ENCODE measurements at regions not wholly inside any gene's neighbourhood (a gene's known extent, or its start where the extent isn't known, plus 50 kb on each side); places are given as distances from the start of the nearest gene placed in this dataset.

GRCh38 chr3:194080436-194080835 lies 55.5 kb upstream of the HES1 start:
- Histone ChIP-seq H3K4me3 (ENCODE audit: severe bottlenecking) (no peak overlapping the region), H3K36me3 (ENCODE audit: low read depth) (no peaks in the 10 kb centered on the region), H3K27me3 (ENCODE audit: insufficient read depth, poor library complexity, severe bottlenecking) (no peaks in the 10 kb centered on the region), H3K4me1 (ENCODE audit: insufficient read depth, poor library complexity, severe bottlenecking) (no peaks in the 10 kb centered on the region), H3K27ac (ENCODE audit: poor library complexity, severe bottlenecking) (no peak overlapping the region), H3K9me3 (ENCODE audit: severe bottlenecking) (no peaks in the 10 kb centered on the region)
- DNase-seq (ENCODE audit: low spot score) (no peak), ATAC-seq (ENCODE audit: low read depth) (no peak)
- no peak for TF ChIP-seq CTCF (IDR thresholded peaks at IDR 0.05; ENCODE audit: poor library complexity, severe bottlenecking)

GRCh38 chr3:194080913-194081800 lies 54.8 kb upstream of the HES1 start:
- H3K9me3 ChIP-seq (ENCODE audit: severe bottlenecking): no peaks in the 10 kb centered on the region
- TF ChIP-seq CTCF (IDR thresholded peaks at IDR 0.05; ENCODE audit: poor library complexity, severe bottlenecking): no peak
- H3K36me3 ChIP-seq (ENCODE audit: low read depth): no peaks in the 10 kb centered on the region
- no peak for ATAC-seq (ENCODE audit: low read depth)
- no peak overlapping the region for H3K27ac ChIP-seq (ENCODE audit: poor library complexity, severe bottlenecking)
- H3K27me3 ChIP-seq (ENCODE audit: insufficient read depth, poor library complexity, severe bottlenecking): no peaks in the 10 kb centered on the region
- no peak overlapping the region for H3K4me3 ChIP-seq (ENCODE audit: severe bottlenecking)
- no peaks in the 10 kb centered on the region for H3K4me1 ChIP-seq (ENCODE audit: insufficient read depth, poor library complexity, severe bottlenecking)
- no peak for DNase-seq (ENCODE audit: low spot score)

GRCh38 chr3:194081826-194082225 lies 54.1 kb upstream of the HES1 start:
- Histone ChIP-seq H3K27ac (ENCODE audit: poor library complexity, severe bottlenecking) (no peak overlapping the region), H3K27me3 (ENCODE audit: insufficient read depth, poor library complexity, severe bottlenecking) (no peaks in the 10 kb centered on the region), H3K4me1 (ENCODE audit: insufficient read depth, poor library complexity, severe bottlenecking) (no peaks in the 10 kb centered on the region), H3K9me3 (ENCODE audit: severe bottlenecking) (no peaks in the 10 kb centered on the region), H3K36me3 (ENCODE audit: low read depth) (no peaks in the 10 kb centered on the region), H3K4me3 (ENCODE audit: severe bottlenecking) (no peak overlapping the region)
- DNase-seq (ENCODE audit: low spot score) (no peak), ATAC-seq (ENCODE audit: low read depth) (no peak)
- TF ChIP-seq CTCF (IDR thresholded peaks at IDR 0.05; ENCODE audit: poor library complexity, severe bottlenecking): no peak

- no peaks in the 10 kb centered on the region for H3K36me3 ChIP-seq (ENCODE audit: low read depth)
- no peak for TF ChIP-seq CTCF (IDR thresholded peaks at IDR 0.05; ENCODE audit: poor library complexity, severe bottlenecking)
- H3K27ac ChIP-seq (ENCODE audit: poor library complexity, severe bottlenecking): no peak overlapping the region
- ATAC-seq (ENCODE audit: low read depth): no peak
- H3K9me3 ChIP-seq (ENCODE audit: severe bottlenecking): no peaks in the 10 kb centered on the region
- H3K4me3 ChIP-seq (ENCODE audit: severe bottlenecking): no peak overlapping the region
- H3K4me1 ChIP-seq (ENCODE audit: insufficient read depth, poor library complexity, severe bottlenecking): no peaks in the 10 kb centered on the region
- no peaks in the 10 kb centered on the region for H3K27me3 ChIP-seq (ENCODE audit: insufficient read depth, poor library complexity, severe bottlenecking)
- no peak for DNase-seq (ENCODE audit: low spot score)
Measured at GRCh38 chr3:194082743-194083636, 53.0 kb upstream of the HES1 start.

All from RWPE2 (cell line).